ENCODE measurements at regions not wholly inside any gene's neighbourhood (a gene's known extent, or its start where the extent isn't known, plus 50 kb on each side); places are given as distances from the start of the nearest gene placed in this dataset.

GRCh38 chr12:46105735-46106134, 115.4 kb upstream of the SCAF11 start:
- TF ChIP-seq CTCF (IDR thresholded peaks at IDR 0.05; ENCODE audit: insufficient read depth, low read depth, low read length, missing control alignments) = no peak
- H3K4me3 ChIP-seq (ENCODE audit: low read depth, low read length) = no peak overlapping the region
- no peak for DNase-seq (ENCODE audit: low read depth)

GRCh38 chr12:46103559-46104383, 113.4 kb upstream of the SCAF11 start:
- no peak for TF ChIP-seq CTCF (IDR thresholded peaks at IDR 0.05; ENCODE audit: insufficient read depth, low read depth, low read length, missing control alignments)
- no peak overlapping the region for H3K4me3 ChIP-seq (ENCODE audit: low read depth, low read length)

GRCh38 chr12:46101485-46101869, 111.1 kb upstream of the SCAF11 start:
- no peak for DNase-seq (ENCODE audit: low read depth)
- H3K4me3 ChIP-seq (ENCODE audit: low read depth, low read length) = no peak overlapping the region
- no peak for TF ChIP-seq CTCF (IDR thresholded peaks at IDR 0.05; ENCODE audit: insufficient read depth, low read depth, low read length, missing control alignments)

More at GRCh38 chr12:46103559-46104383, 113.4 kb upstream of the SCAF11 start:
- DNase-seq (ENCODE audit: low read depth) = no peak

- TF ChIP-seq CTCF (IDR thresholded peaks at IDR 0.05; ENCODE audit: insufficient read depth, low read depth, low read length, missing control alignments) = no peak
- H3K4me3 ChIP-seq (ENCODE audit: low read depth, low read length) = no peak overlapping the region
- DNase-seq (ENCODE audit: low read depth) = no peak
These were observed 110.4 kb upstream of the SCAF11 start for GRCh38 chr12:46100551-46101484.

GRCh38 chr12:46089414-46090162, 99.2 kb upstream of the SCAF11 start:
- H3K4me3 ChIP-seq (ENCODE audit: low read depth, low read length) = no peak overlapping the region
- no peak for DNase-seq (ENCODE audit: low read depth)
- TF ChIP-seq CTCF (IDR thresholded peaks at IDR 0.05; ENCODE audit: insufficient read depth, low read depth, low read length, missing control alignments) = no peak

GRCh38 chr12:46087916-46088439, 97.6 kb upstream of the SCAF11 start:
- no peak overlapping the region for H3K4me3 ChIP-seq (ENCODE audit: low read depth, low read length)
- TF ChIP-seq CTCF (IDR thresholded peaks at IDR 0.05; ENCODE audit: insufficient read depth, low read depth, low read length, missing control alignments) = no peak

More at GRCh38 chr12:46087916-46088439, 97.6 kb upstream of the SCAF11 start:
- DNase-seq (ENCODE audit: low read depth) = no peak
